ENCODE measurements at regions not wholly inside any gene's neighbourhood (a gene's known extent, or its start where the extent isn't known, plus 50 kb on each side); places are given as distances from the start of the nearest gene placed in this dataset.

GRCh38 chr13:33639158-33639557 is 178.8 kb upstream of the RFC3 start:
- H3K9me3 ChIP-seq (ENCODE audit: control insufficient read depth, low read depth, low read length): no peaks in the 10 kb centered on the region
- H3K36me3 ChIP-seq (ENCODE audit: control insufficient read depth, low read depth, low read length): no peaks in the 10 kb centered on the region
- no peaks in the 10 kb centered on the region for H3K27me3 ChIP-seq (ENCODE audit: control insufficient read depth, insufficient read depth, low read length)
- H3K9ac ChIP-seq (ENCODE audit: low read length): no peak overlapping the region
- H3K4me3 ChIP-seq (ENCODE audit: low read length): no peak overlapping the region
- no peak overlapping the region for H3K27ac ChIP-seq (ENCODE audit: low read length)
- H3K4me1 ChIP-seq (ENCODE audit: control insufficient read depth, low read depth, low read length): peaks cover 35% of the 10 kb centered on the region

DNA sequence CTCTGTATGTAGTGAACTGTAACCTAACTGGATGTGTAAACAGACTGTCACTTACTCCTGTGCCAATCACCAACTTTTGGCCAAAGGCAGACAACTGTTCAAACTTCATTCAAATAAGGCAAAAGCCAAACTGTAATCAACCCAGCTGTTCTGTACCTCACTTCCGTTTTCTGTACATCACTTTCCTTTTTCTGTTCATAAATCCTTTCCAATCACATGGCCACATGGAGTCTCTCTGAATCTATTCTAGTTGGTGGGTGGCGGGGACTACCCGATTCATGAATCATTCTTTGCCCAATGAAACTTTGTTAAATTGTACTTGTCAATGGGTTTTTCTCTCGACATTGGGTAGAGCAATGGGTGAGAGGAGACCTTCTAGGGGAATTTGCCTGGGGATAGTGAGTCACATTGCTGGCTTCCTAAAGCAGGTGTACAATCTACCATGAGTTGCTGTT is 178.3 kb upstream of the RFC3 start:
- Histone ChIP-seq H3K9me3 (ENCODE audit: control insufficient read depth, low read depth, low read length) (no peaks in the 10 kb centered on the region), H3K4me1 (ENCODE audit: control insufficient read depth, low read depth, low read length) (peaks cover 35% of the 10 kb centered on the region), H3K27ac (ENCODE audit: low read length) (no peak overlapping the region), H3K4me3 (ENCODE audit: low read length) (no peak overlapping the region), H3K9ac (ENCODE audit: low read length) (no peak overlapping the region), H3K27me3 (ENCODE audit: control insufficient read depth, insufficient read depth, low read length) (no peaks in the 10 kb centered on the region), H3K36me3 (ENCODE audit: control insufficient read depth, low read depth, low read length) (no peaks in the 10 kb centered on the region)

- H3K27me3 ChIP-seq (ENCODE audit: control insufficient read depth, insufficient read depth, low read length): no peaks in the 10 kb centered on the region
- H3K9ac ChIP-seq (ENCODE audit: low read length): no peak overlapping the region
- no peak overlapping the region for H3K27ac ChIP-seq (ENCODE audit: low read length)
- H3K4me3 ChIP-seq (ENCODE audit: low read length): no peak overlapping the region
- H3K36me3 ChIP-seq (ENCODE audit: control insufficient read depth, low read depth, low read length): no peaks in the 10 kb centered on the region
- peaks cover 35% of the 10 kb centered on the region for H3K4me1 ChIP-seq (ENCODE audit: control insufficient read depth, low read depth, low read length)
- no peaks in the 10 kb centered on the region for H3K9me3 ChIP-seq (ENCODE audit: control insufficient read depth, low read depth, low read length)
Measured at GRCh38 chr13:33640832-33641231, 177.1 kb upstream of the RFC3 start.

GRCh38 chr13:33642374-33643065 is 175.4 kb upstream of the RFC3 start:
- Histone ChIP-seq H3K27me3 (ENCODE audit: control insufficient read depth, insufficient read depth, low read length) (no peaks in the 10 kb centered on the region), H3K9me3 (ENCODE audit: control insufficient read depth, low read depth, low read length) (no peaks in the 10 kb centered on the region), H3K4me3 (ENCODE audit: low read length) (no peak overlapping the region), H3K27ac (ENCODE audit: low read length) (no peak overlapping the region), H3K36me3 (ENCODE audit: control insufficient read depth, low read depth, low read length) (no peaks in the 10 kb centered on the region), H3K4me1 (ENCODE audit: control insufficient read depth, low read depth, low read length) (peaks cover 35% of the 10 kb centered on the region), H3K9ac (ENCODE audit: low read length) (no peak overlapping the region)

- peaks cover 19% of the 10 kb centered on the region for H3K4me1 ChIP-seq (ENCODE audit: control insufficient read depth, low read depth, low read length)
- H3K36me3 ChIP-seq (ENCODE audit: control insufficient read depth, low read depth, low read length): no peaks in the 10 kb centered on the region
- H3K27ac ChIP-seq (ENCODE audit: low read length): no peak overlapping the region
Measured at GRCh38 chr13:33644581-33645543, 173.1 kb upstream of the RFC3 start.

GRCh38 chr13:33645591-33646554 is 172.1 kb upstream of the RFC3 start:
- H3K4me1 ChIP-seq (ENCODE audit: control insufficient read depth, low read depth, low read length): peaks cover 11% of the 10 kb centered on the region
- H3K27ac ChIP-seq (ENCODE audit: low read length): no peak overlapping the region
- no peak overlapping the region for H3K4me3 ChIP-seq (ENCODE audit: low read length)
- no peak overlapping the region for H3K9ac ChIP-seq (ENCODE audit: low read length)
- H3K9me3 ChIP-seq (ENCODE audit: control insufficient read depth, low read depth, low read length): no peaks in the 10 kb centered on the region
- no peaks in the 10 kb centered on the region for H3K27me3 ChIP-seq (ENCODE audit: control insufficient read depth, insufficient read depth, low read length)
- no peaks in the 10 kb centered on the region for H3K36me3 ChIP-seq (ENCODE audit: control insufficient read depth, low read depth, low read length)

More at GRCh38 chr13:33644581-33645543, 173.1 kb upstream of the RFC3 start:
- no peaks in the 10 kb centered on the region for H3K9me3 ChIP-seq (ENCODE audit: control insufficient read depth, low read depth, low read length)
- H3K9ac ChIP-seq (ENCODE audit: low read length): no peak overlapping the region
- no peak overlapping the region for H3K4me3 ChIP-seq (ENCODE audit: low read length)
- no peaks in the 10 kb centered on the region for H3K27me3 ChIP-seq (ENCODE audit: control insufficient read depth, insufficient read depth, low read length)

DNA sequence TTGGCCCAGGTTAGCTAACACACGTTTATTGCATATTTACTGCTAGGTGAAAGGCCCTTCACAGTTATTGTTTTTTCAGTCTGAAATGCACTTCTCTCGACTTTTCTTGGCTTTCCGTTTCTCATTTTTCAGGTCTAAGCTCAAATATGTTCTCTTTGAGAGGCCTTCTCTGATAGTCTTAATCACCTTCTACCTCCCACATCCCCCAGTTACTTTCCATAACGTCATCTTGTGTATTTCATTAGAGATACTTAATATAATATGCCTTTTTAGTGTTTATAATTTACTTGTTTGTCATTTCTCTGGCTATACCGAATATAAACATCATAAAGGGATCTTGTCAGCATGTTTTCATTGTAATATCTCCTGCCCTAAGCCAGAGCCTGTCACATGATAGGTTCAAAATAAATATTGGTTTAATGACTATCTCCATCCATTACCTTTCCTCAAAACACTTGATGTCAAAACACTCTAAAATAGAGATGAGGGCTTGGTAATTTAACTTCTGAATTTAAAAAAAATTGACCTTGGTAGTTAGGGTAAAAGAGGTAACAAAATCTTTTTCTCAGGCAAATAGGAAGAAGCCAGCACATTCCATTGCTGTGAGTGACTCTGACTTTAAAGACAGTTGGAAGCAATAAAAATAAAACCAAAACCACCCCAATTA is 168.6 kb upstream of the RFC3 start:
- Histone ChIP-seq H3K4me3 (ENCODE audit: low read length) (no peak overlapping the region), H3K36me3 (ENCODE audit: control insufficient read depth, low read depth, low read length) (no peaks in the 10 kb centered on the region), H3K9ac (ENCODE audit: low read length) (no peak overlapping the region), H3K27me3 (ENCODE audit: control insufficient read depth, insufficient read depth, low read length) (no peaks in the 10 kb centered on the region), H3K27ac (ENCODE audit: low read length) (no peak overlapping the region), H3K4me1 (ENCODE audit: control insufficient read depth, low read depth, low read length) (no peaks in the 10 kb centered on the region), H3K9me3 (ENCODE audit: control insufficient read depth, low read depth, low read length) (no peaks in the 10 kb centered on the region)

GRCh38 chr13:33651766-33652165 is 166.2 kb upstream of the RFC3 start:
- no peaks in the 10 kb centered on the region for H3K36me3 ChIP-seq (ENCODE audit: control insufficient read depth, low read depth, low read length)
- H3K27ac ChIP-seq (ENCODE audit: low read length): no peak overlapping the region
- H3K4me1 ChIP-seq (ENCODE audit: control insufficient read depth, low read depth, low read length): no peaks in the 10 kb centered on the region
- H3K4me3 ChIP-seq (ENCODE audit: low read length): no peak overlapping the region
- H3K27me3 ChIP-seq (ENCODE audit: control insufficient read depth, insufficient read depth, low read length): no peaks in the 10 kb centered on the region
- no peak overlapping the region for H3K9ac ChIP-seq (ENCODE audit: low read length)
- H3K9me3 ChIP-seq (ENCODE audit: control insufficient read depth, low read depth, low read length): no peaks in the 10 kb centered on the region

GRCh38 chr13:33657274-33657673 is 160.7 kb upstream of the RFC3 start:
- no peak overlapping the region for H3K4me3 ChIP-seq (ENCODE audit: low read length)

GRCh38 chr13:33659466-33659865 is 158.5 kb upstream of the RFC3 start:
- Histone ChIP-seq H3K27ac (ENCODE audit: low read length) (no peak overlapping the region), H3K4me3 (ENCODE audit: low read length) (no peak overlapping the region), H3K9ac (ENCODE audit: low read length) (no peak overlapping the region), H3K36me3 (ENCODE audit: control insufficient read depth, low read depth, low read length) (no peaks in the 10 kb centered on the region), H3K9me3 (ENCODE audit: control insufficient read depth, low read depth, low read length) (no peaks in the 10 kb centered on the region), H3K27me3 (ENCODE audit: control insufficient read depth, insufficient read depth, low read length) (no peaks in the 10 kb centered on the region), H3K4me1 (ENCODE audit: control insufficient read depth, low read depth, low read length) (no peaks in the 10 kb centered on the region)

More at GRCh38 chr13:33657274-33657673, 160.7 kb upstream of the RFC3 start:
- no peaks in the 10 kb centered on the region for H3K36me3 ChIP-seq (ENCODE audit: control insufficient read depth, low read depth, low read length)
- H3K9me3 ChIP-seq (ENCODE audit: control insufficient read depth, low read depth, low read length): no peaks in the 10 kb centered on the region
- no peak overlapping the region for H3K27ac ChIP-seq (ENCODE audit: low read length)
- H3K9ac ChIP-seq (ENCODE audit: low read length): no peak overlapping the region
- H3K27me3 ChIP-seq (ENCODE audit: control insufficient read depth, insufficient read depth, low read length): no peaks in the 10 kb centered on the region
- H3K4me1 ChIP-seq (ENCODE audit: control insufficient read depth, low read depth, low read length): no peaks in the 10 kb centered on the region

All from iPS-18a (cell line).